Breast epithelium (tissue), 4 donors: ENCODE measurements at regions not wholly inside any gene's neighbourhood (a gene's known extent, or its start where the extent isn't known, plus 50 kb on each side); places are given as distances from the start of the nearest gene placed in this dataset.

Source experiments
- DNase-seq, 2 donors: peaks; one replicate each; pipeline ENCODE4 v3.0.0-alpha.2; 2019; ENCODE audit warnings: low spot score in 2 of 2
- H3K27ac ChIP-seq, 2 donors: fragments of 200-600 bp; sonication (generic) in 1 of 2; one replicate each; pipeline ENCODE4 v1.5.1; 2016 to 2019; ENCODE audit warnings: mild to moderate bottlenecking in 1 of 2
- H3K27me3 ChIP-seq, 2 donors: fragments of 200-600 bp; sonication (generic) in 1 of 2; one replicate each; pipeline versions ENCODE4 v1.5.1 to v1.6.0; 2017 to 2019; ENCODE audit warnings: control low read depth in 1 of 2, mild to moderate bottlenecking in 1 of 2
- H3K36me3 ChIP-seq: fragments of 200-600 bp; one replicate; pipeline ENCODE4 v1.5.1; 2019
- H3K4me1 ChIP-seq, 2 donors: fragments of 200-600 bp; sonication (generic); one replicate each; pipeline ENCODE4 v1.5.1; 2016 to 2019; ENCODE audit warnings: control low read depth in 1 of 2
- H3K4me3 ChIP-seq, 3 donors: fragments of 200-600 bp; sonication (generic); 1 replicate in 2 of 3; 2 replicates in 1 of 3; pipeline ENCODE4 v1.5.1; 2016 to 2019; ENCODE audit warnings: mild to moderate bottlenecking in 3 of 3, moderate library complexity in 2 of 3
- H3K9me3 ChIP-seq, 2 donors: fragments of 200-600 bp; sonication (generic) in 1 of 2; one replicate each; pipeline ENCODE4 v1.5.1; 2016 to 2019; ENCODE audit warnings: control low read depth in 1 of 2
- POLR2A ChIP-seq: fragments of 450-650 bp; IDR thresholded peaks from one replicate; pipeline ENCODE4 v1.6.1; 2016; ENCODE audit warnings: antibody characterized with exemption, mild to moderate bottlenecking, moderate library complexity
- POLR2AphosphoS5 ChIP-seq, 3 donors: sonication (generic); formaldehyde crosslinking; IDR thresholded peaks; one replicate each; pipeline ENCODE4 v1.6.1; 2017; ENCODE audit warnings: antibody characterized with exemption in 3 of 3
- intact Hi-C: fragments of 100-400 bp; cut with DNase I; formaldehyde crosslinking; loops from one replicate; pipeline ENCODE4 v1.15.1; 2023; ENCODE audit warnings: low total_unique reads
- TF ChIP-seq, protein P1 (sequence below), 3 donors: fragments of 450-650 bp; IDR thresholded peaks; one replicate each; pipeline ENCODE4 v1.5.1; 2016 to 2017; ENCODE audit warnings: antibody characterized with exemption in 3 of 3, mild to moderate bottlenecking in 3 of 3, moderate library complexity in 3 of 3

- H3K27me3 ChIP-seq: no peaks in the 10 kb centered on the region
- no peak for TF ChIP-seq POLR2AphosphoS5 (IDR thresholded peaks at IDR 0.05)
- TF ChIP-seq, protein P1, sequence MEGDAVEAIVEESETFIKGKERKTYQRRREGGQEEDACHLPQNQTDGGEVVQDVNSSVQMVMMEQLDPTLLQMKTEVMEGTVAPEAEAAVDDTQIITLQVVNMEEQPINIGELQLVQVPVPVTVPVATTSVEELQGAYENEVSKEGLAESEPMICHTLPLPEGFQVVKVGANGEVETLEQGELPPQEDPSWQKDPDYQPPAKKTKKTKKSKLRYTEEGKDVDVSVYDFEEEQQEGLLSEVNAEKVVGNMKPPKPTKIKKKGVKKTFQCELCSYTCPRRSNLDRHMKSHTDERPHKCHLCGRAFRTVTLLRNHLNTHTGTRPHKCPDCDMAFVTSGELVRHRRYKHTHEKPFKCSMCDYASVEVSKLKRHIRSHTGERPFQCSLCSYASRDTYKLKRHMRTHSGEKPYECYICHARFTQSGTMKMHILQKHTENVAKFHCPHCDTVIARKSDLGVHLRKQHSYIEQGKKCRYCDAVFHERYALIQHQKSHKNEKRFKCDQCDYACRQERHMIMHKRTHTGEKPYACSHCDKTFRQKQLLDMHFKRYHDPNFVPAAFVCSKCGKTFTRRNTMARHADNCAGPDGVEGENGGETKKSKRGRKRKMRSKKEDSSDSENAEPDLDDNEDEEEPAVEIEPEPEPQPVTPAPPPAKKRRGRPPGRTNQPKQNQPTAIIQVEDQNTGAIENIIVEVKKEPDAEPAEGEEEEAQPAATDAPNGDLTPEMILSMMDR (IDR thresholded peaks at IDR 0.05): no peak
- TF ChIP-seq POLR2A: no peak
- H3K4me3 ChIP-seq: no peak overlapping the region
- intact Hi-C loops: loop anchor here (10.0 kb wide), 1 partner anchor 1455 kb away; no protein-coding TSS in a partner anchor
- no peaks in the 10 kb centered on the region for H3K9me3 ChIP-seq
- no peaks in the 10 kb centered on the region for H3K4me1 ChIP-seq
- H3K27ac ChIP-seq: no peak overlapping the region
- DNase-seq: no peak
- H3K36me3 ChIP-seq: no peaks in the 10 kb centered on the region
Observed at GRCh38 chr4:116150152-116150551, 935.2 kb downstream of the TRAM1L1 start.

- Histone ChIP-seq H3K27ac (no peak overlapping the region), H3K4me3 (no peak overlapping the region), H3K9me3 (no peaks in the 10 kb centered on the region), H3K27me3 (no peaks in the 10 kb centered on the region), H3K4me1 (no peaks in the 10 kb centered on the region), H3K36me3 (no peaks in the 10 kb centered on the region)
- intact Hi-C loops: no loop called here
- TF ChIP-seq POLR2AphosphoS5 (IDR thresholded peaks at IDR 0.05): no peak
- TF ChIP-seq, protein P1 (IDR thresholded peaks at IDR 0.05): no peak
- no peak for TF ChIP-seq POLR2A
- no peak for DNase-seq
Observed at GRCh38 chr4:116143198-116143597, 942.2 kb downstream of the TRAM1L1 start.

GRCh38 chr4:116132946-116133345 lies 952.4 kb downstream of the TRAM1L1 start:
- peaks cover 5% of the 10 kb centered on the region for H3K36me3 ChIP-seq
- intact Hi-C loops: no loop called here
- H3K27ac ChIP-seq: no peak overlapping the region
- no peak overlapping the region for H3K4me3 ChIP-seq
- no peaks in the 10 kb centered on the region for H3K9me3 ChIP-seq
- H3K27me3 ChIP-seq: no peaks in the 10 kb centered on the region
- TF ChIP-seq POLR2AphosphoS5 (IDR thresholded peaks at IDR 0.05) (no peak), POLR2A (no peak)
- TF ChIP-seq, protein P1 (IDR thresholded peaks at IDR 0.05): no peak
- H3K4me1 ChIP-seq: no peaks in the 10 kb centered on the region
- DNase-seq: no peak

DNA sequence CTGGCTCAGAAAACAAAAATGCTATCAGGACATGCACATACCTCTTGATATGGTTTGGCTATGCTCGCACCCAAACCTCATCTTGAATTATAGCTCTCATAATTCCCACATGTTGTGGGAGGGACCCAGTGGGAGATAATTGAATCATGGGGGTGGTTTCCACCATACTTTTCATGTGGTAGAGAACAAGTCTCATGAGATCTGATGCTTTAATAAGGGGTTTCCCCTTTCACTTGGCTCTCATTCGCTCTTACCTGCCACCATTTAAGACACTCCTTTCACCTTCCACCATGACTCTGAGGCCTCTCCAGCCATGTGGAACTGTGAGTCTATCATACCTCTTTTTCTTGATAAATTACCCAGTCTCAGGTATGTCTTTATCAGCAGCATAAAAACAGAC lies 958.6 kb downstream of the TRAM1L1 start:
- intact Hi-C loops: no loop called here
- TF ChIP-seq POLR2A (no peak), POLR2AphosphoS5 (IDR thresholded peaks at IDR 0.05) (no peak)
- TF ChIP-seq, protein P1 (IDR thresholded peaks at IDR 0.05): no peak
- DNase-seq: no peak
- H3K4me1 ChIP-seq: no peaks in the 10 kb centered on the region
- no peak overlapping the region for H3K4me3 ChIP-seq
- H3K27me3 ChIP-seq: no peaks in the 10 kb centered on the region
- H3K9me3 ChIP-seq: no peaks in the 10 kb centered on the region
- H3K27ac ChIP-seq: no peak overlapping the region
- H3K36me3 ChIP-seq: peaks cover 5% of the 10 kb centered on the region

- Histone ChIP-seq H3K36me3 (no peaks in the 10 kb centered on the region), H3K4me3 (no peak overlapping the region), H3K27ac (no peak overlapping the region), H3K4me1 (no peaks in the 10 kb centered on the region), H3K27me3 (no peaks in the 10 kb centered on the region), H3K9me3 (no peaks in the 10 kb centered on the region)
- TF ChIP-seq POLR2A: no peak
- TF ChIP-seq POLR2AphosphoS5 (IDR thresholded peaks at IDR 0.05): no peak
- TF ChIP-seq, protein P1 (IDR thresholded peaks at IDR 0.05): no peak
- DNase-seq: no peak
- intact Hi-C loops: no loop called here
Observed at GRCh38 chr4:116122124-116122523, 963.3 kb downstream of the TRAM1L1 start.
